NCI-H1694 treated with DMSO at 0.1 percent for 48 hours (cell line): ENCODE measurements at regions not wholly inside any gene's neighbourhood (a gene's known extent, or its start where the extent isn't known, plus 50 kb on each side); places are given as distances from the start of the nearest gene placed in this dataset.

Experiments
- DNase-seq: peaks from one replicate; lab custom pipeline; 2025; lab: John Stamatoyannopoulos, UW

GRCh38 chr20:60960500-60960899, 291.6 kb upstream of the CDH4 start:
- no peak for DNase-seq

- no peak for DNase-seq
These were observed 290.5 kb upstream of the CDH4 start for GRCh38 chr20:60961551-60961950.

- no peak for DNase-seq
These were observed 289.6 kb upstream of the CDH4 start for GRCh38 chr20:60962367-60963045.

- DNase-seq = no peak
These were observed 288.9 kb upstream of the CDH4 start for GRCh38 chr20:60963146-60963545.

GRCh38 chr20:60964911-60965310, 287.1 kb upstream of the CDH4 start:
- no peak for DNase-seq

GRCh38 chr20:60966031-60966430, 286.0 kb upstream of the CDH4 start:
- DNase-seq = no peak

GRCh38 chr20:60966766-60967165, 285.3 kb upstream of the CDH4 start:
- no peak for DNase-seq

- DNase-seq = no peak
These were observed 284.4 kb upstream of the CDH4 start for GRCh38 chr20:60967431-60968316.

GRCh38 chr20:60968853-60969720, 283.0 kb upstream of the CDH4 start:
- DNase-seq = no peak

GRCh38 chr20:60970601-60971000, 281.5 kb upstream of the CDH4 start:
- DNase-seq = no peak

GRCh38 chr20:60974022-60974421, 278.0 kb upstream of the CDH4 start:
- no peak for DNase-seq

GRCh38 chr20:60974441-60974945, 277.6 kb upstream of the CDH4 start:
- DNase-seq = no peak

- no peak for DNase-seq
These were observed 275.9 kb upstream of the CDH4 start for GRCh38 chr20:60976139-60976538.

GRCh38 chr20:60976913-60977312, 275.1 kb upstream of the CDH4 start:
- no peak for DNase-seq

GRCh38 chr20:60977901-60978300, 274.2 kb upstream of the CDH4 start:
- no peak for DNase-seq

- DNase-seq = no peak
These were observed 267.4 kb upstream of the CDH4 start for GRCh38 chr20:60984666-60985065.

- no peak for DNase-seq
These were observed 265.4 kb upstream of the CDH4 start for GRCh38 chr20:60986506-60987156.

- DNase-seq = no peak
These were observed 262.0 kb upstream of the CDH4 start for GRCh38 chr20:60990061-60990460.

GRCh38 chr20:60990643-60991042, 261.4 kb upstream of the CDH4 start:
- DNase-seq = no peak

GRCh38 chr20:60993433-60994044, 258.5 kb upstream of the CDH4 start:
- DNase-seq = no peak

GRCh38 chr20:60999250-60999649, 252.8 kb upstream of the CDH4 start:
- DNase-seq = no peak
